ENCODE measurements at regions not wholly inside any gene's neighbourhood (a gene's known extent, or its start where the extent isn't known, plus 50 kb on each side); places are given as distances from the start of the nearest gene placed in this dataset.

DNA sequence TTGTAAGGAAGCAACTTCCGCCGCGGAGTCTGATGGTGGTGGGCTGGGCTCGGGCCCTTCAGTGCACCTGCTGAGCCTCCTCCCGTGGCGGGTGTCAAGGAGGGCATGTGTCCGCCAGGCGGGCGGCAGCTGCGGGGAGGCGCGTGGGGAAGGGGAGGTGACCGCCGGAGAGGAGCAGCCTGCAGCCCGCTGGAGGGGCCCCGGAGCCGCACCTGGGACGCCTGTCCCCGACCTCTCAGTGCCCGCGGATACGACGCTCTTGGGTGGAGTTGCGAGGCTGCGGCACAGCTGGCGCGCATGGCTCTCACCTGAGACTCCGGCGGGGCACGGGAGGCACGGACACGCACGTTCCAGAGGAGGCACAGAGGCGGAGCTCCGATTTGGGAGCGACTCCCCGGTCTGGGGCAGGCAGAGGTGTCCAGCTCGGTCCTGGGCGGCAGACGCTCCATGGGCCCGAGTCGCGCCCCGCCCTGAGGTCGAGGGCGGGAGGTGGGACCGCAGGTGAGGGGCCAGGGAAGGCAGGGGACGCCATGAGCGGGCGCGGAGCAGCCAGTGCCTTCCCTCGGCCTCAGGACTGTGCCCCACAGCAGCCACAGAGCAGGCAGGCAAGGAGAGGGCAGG, 50.2 kb upstream of the PRR20G start:
- WGBS, 2 donors = 10 to 25% methylated on average over 34 to 46 of the region's 52 CpGs
- intact Hi-C loops (cut with DNase I; ENCODE audit: low total_unique reads) = no loop called here
- peak in 1 of 2 donors; percentile 84 for DNase-seq (ENCODE audit: low spot score in 2 of 2)
- TF ChIP-seq POLR2A (IDR thresholded peaks at IDR 0.05) (no peak), CTCF (IDR thresholded peaks at IDR 0.05) (no peak)
- no peak overlapping the region for H3K4me3 ChIP-seq (ENCODE audit: low read depth, poor library complexity, severe bottlenecking)
